ENCODE measurements at regions not wholly inside any gene's neighbourhood (a gene's known extent, or its start where the extent isn't known, plus 50 kb on each side); places are given as distances from the start of the nearest gene placed in this dataset.

DNA sequence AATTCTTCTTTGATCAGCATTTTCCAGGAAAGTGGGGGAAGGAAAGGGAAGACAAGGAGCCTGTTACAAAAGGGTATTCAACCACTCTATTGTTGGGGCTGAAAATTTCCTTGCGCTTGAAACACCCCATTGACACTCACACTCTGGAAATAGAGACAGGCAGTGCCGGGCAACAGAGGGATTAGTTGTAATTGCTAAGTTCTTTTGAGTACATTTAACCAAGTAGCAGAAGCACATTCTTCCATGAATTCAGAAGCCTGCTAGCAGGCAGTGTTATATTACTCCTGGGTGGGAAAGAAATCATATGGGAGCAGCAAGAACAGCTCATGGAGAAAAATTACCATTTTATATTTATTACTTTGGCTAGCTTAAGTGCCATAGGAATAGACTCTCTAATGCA, 745.5 kb downstream of the C6orf118 start:
- Histone ChIP-seq H3K4me1 (ENCODE audit: control insufficient read depth, insufficient read depth, low read length) (no peaks in the 10 kb centered on the region), H3K4me3 (ENCODE audit: low read depth, low read length) (no peak overlapping the region), H3K9me3 (ENCODE audit: control insufficient read depth, insufficient read depth, low read depth, low read length) (peaks cover 51% of the 10 kb centered on the region), H3K36me3 (ENCODE audit: control insufficient read depth, insufficient read depth, low read length) (no peaks in the 10 kb centered on the region), H3K27ac (ENCODE audit: low read depth, low read length) (no peak overlapping the region), H3K27me3 (ENCODE audit: control insufficient read depth, insufficient read depth, low read length) (no peaks in the 10 kb centered on the region), H3K9ac (ENCODE audit: low read length) (no peak overlapping the region)

DNA sequence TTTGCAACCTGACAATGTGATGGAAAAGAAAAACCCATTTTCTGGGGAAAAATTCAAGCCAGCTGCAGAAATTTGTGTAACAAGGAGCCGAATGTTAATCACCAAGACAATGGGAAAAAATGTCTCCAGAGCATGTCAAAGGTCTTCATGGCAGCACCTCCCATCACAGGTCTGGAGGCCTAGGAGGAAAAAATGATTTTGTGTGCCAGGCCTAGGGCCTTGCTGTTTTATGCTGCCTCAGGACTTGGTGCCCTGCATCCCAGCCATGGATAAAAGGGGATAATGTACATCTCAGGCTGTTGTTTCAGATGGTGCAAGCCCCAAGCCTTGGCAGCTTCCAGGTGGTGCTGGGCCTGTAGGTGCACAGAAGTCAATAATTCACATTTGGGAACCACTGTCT, 747.7 kb downstream of the C6orf118 start:
- no peaks in the 10 kb centered on the region for H3K27me3 ChIP-seq (ENCODE audit: control insufficient read depth, insufficient read depth, low read length)
- H3K9me3 ChIP-seq (ENCODE audit: control insufficient read depth, insufficient read depth, low read depth, low read length) = peaks cover 44% of the 10 kb centered on the region
- H3K9ac ChIP-seq (ENCODE audit: low read length) = no peak overlapping the region
- H3K4me1 ChIP-seq (ENCODE audit: control insufficient read depth, insufficient read depth, low read length) = no peaks in the 10 kb centered on the region
- no peak overlapping the region for H3K4me3 ChIP-seq (ENCODE audit: low read depth, low read length)
- H3K36me3 ChIP-seq (ENCODE audit: control insufficient read depth, insufficient read depth, low read length) = no peaks in the 10 kb centered on the region
- no peak overlapping the region for H3K27ac ChIP-seq (ENCODE audit: low read depth, low read length)

DNA sequence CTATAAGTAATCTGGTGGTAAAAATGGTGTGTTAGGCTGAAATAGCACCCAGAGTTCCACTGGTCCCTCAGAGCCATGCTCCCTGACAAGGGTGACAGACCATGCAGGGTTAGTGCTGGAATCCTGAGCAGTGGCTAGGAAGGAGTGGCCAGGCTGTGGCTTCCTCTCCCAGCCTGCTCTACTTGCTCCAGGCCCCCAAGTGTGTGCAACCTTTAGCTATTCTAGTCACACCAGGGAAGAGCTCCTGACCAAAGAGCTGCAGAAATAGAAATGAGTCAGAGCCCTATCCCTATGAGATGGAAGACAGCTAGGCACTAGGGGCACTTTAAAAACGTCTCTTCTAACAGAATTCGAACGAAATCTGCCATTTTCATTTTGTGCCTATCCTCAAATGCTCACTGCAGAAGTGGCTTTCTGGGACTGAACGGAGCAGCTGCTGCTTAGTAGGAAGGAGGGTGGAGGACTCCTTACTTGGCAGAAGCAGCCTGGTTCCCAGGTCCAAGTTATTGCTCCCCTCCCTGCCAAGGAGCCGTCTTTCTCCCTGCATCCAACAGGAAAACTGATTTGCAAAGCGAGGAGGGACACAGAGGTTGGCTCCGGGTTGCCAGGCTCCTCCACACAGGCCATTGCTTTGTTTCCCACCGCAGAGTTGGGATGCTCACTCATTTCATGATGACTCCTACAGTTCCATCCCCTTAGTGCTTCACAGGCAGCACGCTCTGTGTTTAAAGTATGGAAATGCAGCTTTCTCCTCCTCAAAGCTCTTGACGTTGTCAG, 754.5 kb downstream of the C6orf118 start:
- Histone ChIP-seq H3K27me3 (ENCODE audit: control insufficient read depth, insufficient read depth, low read length) (no peaks in the 10 kb centered on the region), H3K9me3 (ENCODE audit: control insufficient read depth, insufficient read depth, low read depth, low read length) (no peaks in the 10 kb centered on the region), H3K4me3 (ENCODE audit: low read depth, low read length) (no peak overlapping the region), H3K9ac (ENCODE audit: low read length) (no peak overlapping the region), H3K36me3 (ENCODE audit: control insufficient read depth, insufficient read depth, low read length) (no peaks in the 10 kb centered on the region), H3K27ac (ENCODE audit: low read depth, low read length) (no peak overlapping the region), H3K4me1 (ENCODE audit: control insufficient read depth, insufficient read depth, low read length) (no peaks in the 10 kb centered on the region)

DNA sequence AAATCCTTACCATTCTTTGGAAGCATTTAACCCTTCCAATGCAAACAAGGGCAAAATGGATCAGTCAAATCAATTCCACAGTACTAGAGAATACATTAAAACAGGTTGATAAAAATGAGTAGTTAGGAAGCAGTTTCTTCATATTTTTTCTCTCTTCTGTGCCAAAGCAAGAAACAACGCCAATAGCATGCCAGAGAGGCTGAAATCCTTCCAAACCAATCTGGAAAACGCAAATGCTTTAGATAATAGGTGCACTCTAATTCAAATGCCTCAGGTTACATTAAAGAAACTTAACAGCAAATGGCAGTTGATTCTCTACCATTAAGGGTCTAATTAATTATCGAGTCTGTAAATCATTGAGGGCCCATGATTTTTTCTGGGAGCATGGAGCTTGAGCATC, 755.2 kb downstream of the C6orf118 start:
- Histone ChIP-seq H3K4me3 (ENCODE audit: low read depth, low read length) (no peak overlapping the region), H3K4me1 (ENCODE audit: control insufficient read depth, insufficient read depth, low read length) (no peaks in the 10 kb centered on the region), H3K27me3 (ENCODE audit: control insufficient read depth, insufficient read depth, low read length) (no peaks in the 10 kb centered on the region), H3K27ac (ENCODE audit: low read depth, low read length) (no peak overlapping the region), H3K9ac (ENCODE audit: low read length) (no peak overlapping the region), H3K9me3 (ENCODE audit: control insufficient read depth, insufficient read depth, low read depth, low read length) (no peaks in the 10 kb centered on the region), H3K36me3 (ENCODE audit: control insufficient read depth, insufficient read depth, low read length) (no peaks in the 10 kb centered on the region)

DNA sequence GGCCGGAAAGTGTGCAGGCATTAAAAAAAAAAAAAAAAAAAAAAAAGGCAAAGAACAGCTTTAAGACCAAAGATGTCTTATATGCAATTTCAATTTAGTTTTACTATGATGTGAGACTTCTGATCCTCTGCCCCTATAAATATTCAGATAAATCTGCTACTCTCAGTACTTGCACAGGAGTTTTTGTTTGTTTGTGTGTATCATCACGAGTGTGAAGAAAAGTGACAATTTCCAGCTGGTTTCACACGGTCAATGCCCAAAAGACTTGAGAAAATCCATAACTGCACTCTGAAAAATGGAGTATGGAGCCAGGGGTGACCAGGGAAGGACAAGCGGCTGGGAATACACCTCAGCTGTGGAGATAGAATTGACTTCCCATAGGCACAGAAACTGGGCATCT, 757.7 kb downstream of the C6orf118 start:
- Histone ChIP-seq H3K27ac (ENCODE audit: low read depth, low read length) (no peak overlapping the region), H3K9me3 (ENCODE audit: control insufficient read depth, insufficient read depth, low read depth, low read length) (no peaks in the 10 kb centered on the region), H3K36me3 (ENCODE audit: control insufficient read depth, insufficient read depth, low read length) (no peaks in the 10 kb centered on the region), H3K9ac (ENCODE audit: low read length) (no peak overlapping the region), H3K4me3 (ENCODE audit: low read depth, low read length) (no peak overlapping the region), H3K27me3 (ENCODE audit: control insufficient read depth, insufficient read depth, low read length) (no peaks in the 10 kb centered on the region), H3K4me1 (ENCODE audit: control insufficient read depth, insufficient read depth, low read length) (no peaks in the 10 kb centered on the region)

DNA sequence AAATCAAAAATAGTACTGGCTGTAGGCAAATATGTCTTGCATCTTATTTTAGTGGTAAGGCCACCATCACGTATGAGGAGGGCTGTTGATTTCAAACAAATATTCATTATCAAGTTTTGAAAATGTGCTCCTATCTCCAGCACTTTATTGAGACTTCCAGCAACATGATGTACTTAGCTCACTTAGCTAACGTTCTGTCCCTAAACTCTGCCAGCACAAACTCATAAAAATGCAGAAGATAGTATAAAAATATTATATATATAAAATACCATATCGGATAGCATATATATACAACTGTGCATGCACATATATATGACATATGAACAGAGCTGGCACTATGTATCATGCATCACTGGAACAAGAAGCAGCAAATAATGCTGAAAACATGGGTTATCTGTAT, 762.3 kb downstream of the C6orf118 start:
- no peaks in the 10 kb centered on the region for H3K4me1 ChIP-seq (ENCODE audit: control insufficient read depth, insufficient read depth, low read length)
- no peak overlapping the region for H3K4me3 ChIP-seq (ENCODE audit: low read depth, low read length)
- no peaks in the 10 kb centered on the region; the same call in 1 of the 2 replicates for H3K9me3 ChIP-seq (ENCODE audit: control insufficient read depth, insufficient read depth, low read depth, low read length)
- H3K27ac ChIP-seq (ENCODE audit: low read depth, low read length) = no peak overlapping the region
- no peaks in the 10 kb centered on the region for H3K36me3 ChIP-seq (ENCODE audit: control insufficient read depth, insufficient read depth, low read length)
- H3K27me3 ChIP-seq (ENCODE audit: control insufficient read depth, insufficient read depth, low read length) = no peaks in the 10 kb centered on the region
- H3K9ac ChIP-seq (ENCODE audit: low read length) = no peak overlapping the region

DNA sequence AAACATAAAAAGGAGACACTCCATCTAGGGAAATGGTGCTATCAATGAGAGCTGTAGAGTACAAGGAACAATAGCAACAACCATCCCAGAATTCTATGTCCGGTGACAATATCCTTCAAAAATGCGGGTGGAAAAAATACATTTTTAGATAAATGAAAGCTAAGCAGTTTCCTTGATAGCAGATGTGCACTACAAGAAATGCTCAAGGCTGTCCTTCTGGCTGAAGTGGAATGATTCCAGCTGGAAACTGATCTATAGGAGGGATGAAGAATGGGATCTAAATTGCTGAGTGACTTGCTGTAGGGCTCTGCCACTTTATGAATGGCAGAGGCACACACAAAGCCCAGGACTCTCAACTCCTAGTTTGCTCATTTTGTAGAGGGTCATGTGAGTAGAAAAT, 763.1 kb downstream of the C6orf118 start:
- Histone ChIP-seq H3K9ac (ENCODE audit: low read length) (no peak overlapping the region), H3K9me3 (ENCODE audit: control insufficient read depth, insufficient read depth, low read depth, low read length) (no peaks in the 10 kb centered on the region; the same call in 1 of the 2 replicates), H3K27me3 (ENCODE audit: control insufficient read depth, insufficient read depth, low read length) (no peaks in the 10 kb centered on the region), H3K4me1 (ENCODE audit: control insufficient read depth, insufficient read depth, low read length) (no peaks in the 10 kb centered on the region), H3K4me3 (ENCODE audit: low read depth, low read length) (no peak overlapping the region), H3K36me3 (ENCODE audit: control insufficient read depth, insufficient read depth, low read length) (no peaks in the 10 kb centered on the region), H3K27ac (ENCODE audit: low read depth, low read length) (no peak overlapping the region)

DNA sequence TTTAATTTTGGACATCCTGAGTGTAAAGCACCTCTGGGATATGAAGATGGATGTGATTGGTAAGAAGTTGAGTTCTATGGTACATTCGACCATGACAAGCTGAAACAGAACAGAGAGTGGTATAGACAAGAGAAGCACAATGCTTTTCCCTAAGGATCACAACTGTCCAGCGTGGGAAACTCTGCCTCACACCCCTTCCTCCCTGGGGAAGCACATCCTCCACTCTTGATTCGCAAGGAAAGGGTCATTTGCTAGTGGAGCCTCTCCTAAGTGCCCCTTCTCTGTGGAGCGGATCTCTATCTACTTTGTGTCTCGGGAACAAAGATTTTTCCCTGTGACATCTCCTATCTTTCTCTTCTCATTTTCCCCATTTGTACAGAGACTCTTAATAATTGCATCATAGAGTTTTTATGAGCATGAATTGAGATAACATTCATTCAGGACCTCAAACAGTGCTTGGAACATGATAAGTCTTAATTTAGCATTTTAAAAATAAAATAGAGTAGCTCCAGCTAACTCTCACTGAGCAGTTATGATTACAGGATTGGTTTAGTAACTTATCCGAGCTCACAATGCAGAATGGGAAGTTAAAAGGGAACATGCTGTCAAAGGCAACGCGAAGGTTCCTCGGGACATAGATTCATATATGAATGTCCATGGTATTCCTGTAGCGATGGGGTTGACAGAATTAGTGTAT, 775.2 kb downstream of the C6orf118 start:
- no peaks in the 10 kb centered on the region for H3K36me3 ChIP-seq (ENCODE audit: control insufficient read depth, insufficient read depth, low read length)
- no peaks in the 10 kb centered on the region for H3K27me3 ChIP-seq (ENCODE audit: control insufficient read depth, insufficient read depth, low read length)
- H3K9ac ChIP-seq (ENCODE audit: low read length) = no peak overlapping the region
- peaks cover 9% of the 10 kb centered on the region for H3K9me3 ChIP-seq (ENCODE audit: control insufficient read depth, insufficient read depth, low read depth, low read length)
- H3K4me1 ChIP-seq (ENCODE audit: control insufficient read depth, insufficient read depth, low read length) = no peaks in the 10 kb centered on the region
- H3K27ac ChIP-seq (ENCODE audit: low read depth, low read length) = no peak overlapping the region
- no peak overlapping the region for H3K4me3 ChIP-seq (ENCODE audit: low read depth, low read length)

DNA sequence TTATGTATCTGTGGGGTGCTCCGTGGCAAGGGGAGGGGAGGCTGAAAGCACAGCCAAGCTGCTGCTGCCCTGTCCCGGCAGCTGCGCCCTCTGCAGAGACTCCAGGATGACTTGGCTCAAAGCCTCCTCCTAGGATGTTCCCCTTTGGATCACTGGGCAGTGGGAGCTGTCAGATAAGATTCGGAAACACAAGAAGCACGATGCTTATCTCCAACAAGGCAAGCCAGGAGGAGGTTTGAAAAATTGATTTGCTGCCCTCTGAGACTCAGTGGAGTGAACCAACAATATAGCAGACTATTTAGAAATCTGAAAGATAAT, 776.4 kb downstream of the C6orf118 start:
- Histone ChIP-seq H3K9me3 (ENCODE audit: control insufficient read depth, insufficient read depth, low read depth, low read length) (peaks cover 9% of the 10 kb centered on the region), H3K9ac (ENCODE audit: low read length) (no peak overlapping the region), H3K4me1 (ENCODE audit: control insufficient read depth, insufficient read depth, low read length) (no peaks in the 10 kb centered on the region), H3K36me3 (ENCODE audit: control insufficient read depth, insufficient read depth, low read length) (no peaks in the 10 kb centered on the region), H3K27ac (ENCODE audit: low read depth, low read length) (no peak overlapping the region), H3K4me3 (ENCODE audit: low read depth, low read length) (no peak overlapping the region), H3K27me3 (ENCODE audit: control insufficient read depth, insufficient read depth, low read length) (no peaks in the 10 kb centered on the region)

DNA sequence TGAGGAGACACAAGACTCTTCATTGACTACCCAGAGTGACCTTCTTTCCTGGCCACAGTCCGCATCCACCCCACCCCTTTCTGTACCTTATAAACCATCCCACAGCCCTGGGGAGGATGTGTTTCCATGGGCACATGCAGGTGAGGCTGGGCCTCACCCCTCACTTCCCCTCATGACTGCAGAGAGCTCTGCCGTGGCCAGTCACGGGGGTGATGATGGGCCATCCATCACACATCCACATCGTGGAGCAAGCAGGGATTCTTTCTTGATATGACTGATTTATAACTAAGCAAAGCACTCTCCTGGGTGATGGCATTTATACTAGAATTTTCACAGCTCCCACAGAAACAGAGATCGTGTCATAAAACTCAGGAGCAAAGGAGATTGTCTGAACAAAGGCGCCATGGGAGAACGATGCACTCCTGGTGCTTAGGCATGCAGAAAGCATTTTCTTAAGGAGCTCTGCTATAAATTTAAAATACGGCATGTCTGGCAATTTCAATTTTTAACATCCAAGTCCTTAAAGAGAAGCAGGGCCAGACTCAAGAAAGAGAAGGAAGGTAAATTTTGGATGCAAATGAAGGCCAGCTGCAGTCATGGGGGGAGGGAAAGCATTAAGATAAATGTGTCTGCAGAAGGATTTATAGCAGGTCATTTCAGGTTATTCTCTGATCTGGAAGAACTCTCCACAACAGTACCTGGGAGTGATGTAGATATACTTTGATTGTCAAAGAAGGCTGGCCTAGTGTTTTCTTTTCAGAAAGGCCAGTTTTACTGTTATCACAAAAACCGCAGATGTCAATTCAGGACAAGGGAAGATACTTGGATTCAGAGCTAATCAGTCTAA, 777.0 kb downstream of the C6orf118 start:
- Histone ChIP-seq H3K4me3 (ENCODE audit: low read depth, low read length) (no peak overlapping the region), H3K27me3 (ENCODE audit: control insufficient read depth, insufficient read depth, low read length) (no peaks in the 10 kb centered on the region), H3K4me1 (ENCODE audit: control insufficient read depth, insufficient read depth, low read length) (no peaks in the 10 kb centered on the region), H3K27ac (ENCODE audit: low read depth, low read length) (no peak overlapping the region), H3K9ac (ENCODE audit: low read length) (no peak overlapping the region), H3K36me3 (ENCODE audit: control insufficient read depth, insufficient read depth, low read length) (no peaks in the 10 kb centered on the region), H3K9me3 (ENCODE audit: control insufficient read depth, insufficient read depth, low read depth, low read length) (peaks cover 13% of the 10 kb centered on the region)

DNA sequence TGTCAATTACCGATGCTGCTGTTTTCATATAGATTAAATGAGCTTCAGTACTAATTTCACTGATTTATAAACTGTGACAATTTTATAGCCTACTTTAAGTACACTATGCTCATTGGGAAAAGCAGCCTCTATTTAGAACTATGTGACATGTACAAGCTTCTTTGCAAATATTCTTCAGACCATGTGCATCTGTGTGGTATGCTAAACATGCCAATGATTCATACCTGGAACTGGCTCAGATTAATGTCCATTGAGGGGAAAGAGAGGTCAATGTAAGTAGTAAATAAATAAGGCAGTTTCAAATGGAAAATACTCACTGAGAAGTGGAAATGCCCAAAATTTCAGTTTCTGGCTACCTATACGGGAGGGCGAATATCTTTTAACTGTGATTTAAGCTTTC, 777.7 kb downstream of the C6orf118 start:
- Histone ChIP-seq H3K4me1 (ENCODE audit: control insufficient read depth, insufficient read depth, low read length) (no peaks in the 10 kb centered on the region), H3K9me3 (ENCODE audit: control insufficient read depth, insufficient read depth, low read depth, low read length) (peaks cover 13% of the 10 kb centered on the region), H3K9ac (ENCODE audit: low read length) (no peak overlapping the region), H3K36me3 (ENCODE audit: control insufficient read depth, insufficient read depth, low read length) (no peaks in the 10 kb centered on the region), H3K27ac (ENCODE audit: low read depth, low read length) (no peak overlapping the region), H3K27me3 (ENCODE audit: control insufficient read depth, insufficient read depth, low read length) (no peaks in the 10 kb centered on the region), H3K4me3 (ENCODE audit: low read depth, low read length) (no peak overlapping the region)
